ENCODE measurements at regions not wholly inside any gene's neighbourhood (a gene's known extent, or its start where the extent isn't known, plus 50 kb on each side); places are given as distances from the start of the nearest gene placed in this dataset.
A peak's percentile ranks its signal among the peaks of the same experiment; 100 is the strongest.

- Histone ChIP-seq H3K27ac (ENCODE audit: extremely low read depth, low read depth, low read length) (no peak overlapping the region), H3K4me3 (ENCODE audit: low read depth, low read length) (no peak overlapping the region), H3K36me3 (ENCODE audit: control insufficient read depth in 2 of 2, insufficient read depth in 1 of 2, low read length in 2 of 2) (no peaks in the 10 kb centered on the region), H3K4me1 (ENCODE audit: control insufficient read depth, insufficient read depth, low read length) (no peaks in the 10 kb centered on the region), H3K9me3 (ENCODE audit: control insufficient read depth, insufficient read depth, low read depth, low read length) (no peaks in the 10 kb centered on the region)
- ChIA-PET POLR2A (no interaction called here), CTCF (no interaction called here)
- TF ChIP-seq ZNF530 (tag by site-specific recombination; IDR thresholded peaks at IDR 0.05; ENCODE audit: low read depth) (no peak), ZBTB17 (tag by site-specific recombination; IDR thresholded peaks at IDR 0.05) (peak; percentile 61; the same call in 1 of the 2 replicates)
These were observed 188.1 kb downstream of the ASMT start for GRCh38 chrX:1802912-1803311.

GRCh38 chrX:1803741-1804140 lies 188.9 kb downstream of the ASMT start:
- H3K4me1 ChIP-seq (ENCODE audit: control insufficient read depth, insufficient read depth, low read length) = no peaks in the 10 kb centered on the region
- no peak overlapping the region for H3K4me3 ChIP-seq (ENCODE audit: low read depth, low read length)
- H3K9me3 ChIP-seq (ENCODE audit: control insufficient read depth, insufficient read depth, low read depth, low read length) = no peaks in the 10 kb centered on the region
- TF ChIP-seq ZNF350 (tag by site-specific recombination; IDR thresholded peaks at IDR 0.05) (no peak), ZSCAN30 (tag by site-specific recombination; IDR thresholded peaks at IDR 0.05) (no peak), ZNF416 (tag by site-specific recombination; IDR thresholded peaks at IDR 0.05) (no peak), ZNF140 (tag by site-specific recombination; IDR thresholded peaks at IDR 0.05) (no peak), ZBTB11 (tag by site-specific recombination; conservative IDR thresholded peaks at IDR 0.05; ENCODE audit: low read depth) (no peak), ZNF335 (tag by site-specific recombination; conservative IDR thresholded peaks at IDR 0.05) (no peak), ZNF701 (tag by site-specific recombination; IDR thresholded peaks at IDR 0.05) (no peak), ZNF2 (tag by site-specific recombination; IDR thresholded peaks at IDR 0.05) (no peak), ZNF148 (tag by site-specific recombination; IDR thresholded peaks at IDR 0.05; ENCODE audit: borderline replicate concordance) (no peak), YY2 (tag by site-specific recombination; IDR thresholded peaks at IDR 0.05) (no peak), ZNF26 (tag by site-specific recombination; IDR thresholded peaks at IDR 0.05) (no peak), ZNF391 (tag by site-specific recombination; IDR thresholded peaks at IDR 0.05; ENCODE audit: borderline replicate concordance, low read depth) (no peak), ZNF114 (tag by site-specific recombination; IDR thresholded peaks at IDR 0.05) (no peak), ZNF610 (tag by site-specific recombination; IDR thresholded peaks at IDR 0.05; ENCODE audit: borderline replicate concordance) (no peak), ZNF513 (tag by site-specific recombination; IDR thresholded peaks at IDR 0.05) (no peak), KLF1 (tag by site-specific recombination; IDR thresholded peaks at IDR 0.05) (no peak), ZNF16 (tag by site-specific recombination; IDR thresholded peaks at IDR 0.05; ENCODE audit: low read depth) (no peak), ZNF362 (tag by site-specific recombination; IDR thresholded peaks at IDR 0.05) (no peak), SALL2 (tag by site-specific recombination; IDR thresholded peaks at IDR 0.05; ENCODE audit: borderline replicate concordance) (no peak)
- ChIA-PET CTCF (no interaction called here), POLR2A (no interaction called here)
- no peaks in the 10 kb centered on the region for H3K36me3 ChIP-seq (ENCODE audit: control insufficient read depth in 2 of 2, insufficient read depth in 1 of 2, low read length in 2 of 2)
- H3K27ac ChIP-seq (ENCODE audit: extremely low read depth, low read depth, low read length) = no peak overlapping the region
